GM13976 (cell line): ENCODE measurements at regions not wholly inside any gene's neighbourhood (a gene's known extent, or its start where the extent isn't known, plus 50 kb on each side); places are given as distances from the start of the nearest gene placed in this dataset.
"Not testable (repeated sequence)": the region's sequence is repeated elsewhere in the genome, so short reads cannot be mapped to it uniquely, and the experiment has no call there.

ENCODE experiments used
- DNase-seq: peaks from one replicate; pipeline ENCODE4 v3.0.0; 2012; ENCODE audit warnings: low spot score
- CTCF ChIP-seq: IDR thresholded peaks from 2 replicates; pipeline ENCODE4 v1.5.1; 2012; ENCODE audit warnings: borderline replicate concordance, mild to moderate bottlenecking; ENCODE audit not compliant: insufficient read depth; ENCODE audit errors: extremely low read depth, missing control alignments, control extremely low read depth
- in situ Hi-C: fragments of 300-500 bp; cut with MboI; formaldehyde crosslinking; loops from one replicate; pipeline ENCODE4 v1.12.0; 2022; ENCODE audit warnings: low sequenced_read_pairs, mixed read lengths, inconsistent platforms; ENCODE audit not compliant: unreplicated experiment

DNA sequence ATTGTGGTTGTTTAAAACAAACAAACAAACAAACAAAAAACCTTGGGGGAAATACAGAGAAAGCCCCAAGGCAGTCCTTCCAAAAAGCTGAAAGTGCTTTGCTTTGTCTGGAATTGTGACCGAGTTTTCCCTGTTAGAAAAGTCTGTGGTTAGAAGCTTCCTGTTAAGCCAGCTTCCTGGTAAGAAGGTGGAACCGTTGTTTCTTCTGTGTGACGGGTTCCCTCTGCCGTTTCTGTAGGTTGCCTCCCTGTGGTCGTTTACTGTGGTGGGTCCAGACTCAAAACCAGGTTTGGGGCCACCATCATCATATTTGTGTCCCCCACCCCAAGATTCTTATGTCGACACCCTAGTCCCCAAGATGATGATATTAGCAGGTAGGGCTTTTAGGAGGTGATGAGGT, 371.4 kb upstream of the AMELY start:
- TF ChIP-seq CTCF, result no peak
- in situ Hi-C loops, result no loop called here
- DNase-seq, result no peak

DNA sequence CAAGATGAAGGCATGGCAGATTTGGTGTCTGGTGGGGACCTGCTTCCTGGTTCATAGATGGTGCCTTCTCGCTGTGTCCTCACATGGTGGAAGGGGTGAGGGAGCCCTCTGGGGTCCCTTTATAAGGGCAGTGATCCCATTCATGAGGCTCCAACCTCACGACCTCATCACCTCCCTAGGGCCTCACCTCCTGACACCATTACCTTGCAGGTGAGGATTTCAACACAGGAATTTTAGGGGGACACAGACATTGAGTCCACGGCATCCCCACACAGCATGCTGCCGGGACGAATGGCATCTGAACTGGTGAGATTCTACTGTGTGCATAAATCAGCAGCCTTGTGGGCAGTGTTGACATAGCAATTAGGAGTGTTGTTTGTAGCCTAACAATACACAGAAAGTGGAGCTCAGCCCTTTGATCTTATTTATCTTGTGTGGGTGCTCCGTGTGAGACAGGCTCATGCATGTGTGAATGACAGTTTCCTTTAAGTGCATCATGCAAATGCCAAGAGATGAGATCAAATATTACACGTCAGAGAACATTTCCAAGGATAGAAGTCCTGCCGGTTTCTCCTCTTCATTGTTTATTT, 368.7 kb upstream of the AMELY start:
- DNase-seq, in situ Hi-C loops: not testable (repeated sequence)

- no peak for TF ChIP-seq CTCF
- in situ Hi-C loops, result no loop called here
- no peak for DNase-seq
Measured at GRCh38 chrY:7275751-7276150, 364.2 kb upstream of the AMELY start.

DNA sequence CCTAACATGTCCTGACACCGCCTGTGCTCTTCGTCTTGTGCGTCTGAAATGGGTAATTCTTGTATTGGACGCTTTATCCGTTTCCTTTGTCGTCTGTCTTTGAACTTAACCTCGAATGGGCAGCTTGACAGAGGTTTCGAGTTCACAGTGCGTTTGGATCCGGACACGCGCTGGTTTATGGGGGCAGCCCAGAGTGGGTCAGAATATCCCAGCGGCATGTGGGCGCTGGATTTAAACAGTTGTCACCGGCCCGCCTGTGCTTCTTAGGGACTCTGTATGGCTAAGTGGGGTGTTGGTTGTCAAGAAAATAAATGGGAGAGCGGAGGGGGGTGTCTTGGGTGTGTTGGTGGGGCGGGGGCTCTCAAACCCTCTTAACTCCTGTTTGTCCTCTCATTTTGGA, 363.5 kb upstream of the AMELY start:
- in situ Hi-C loops, result no loop called here
- TF ChIP-seq CTCF, result no peak
- DNase-seq, result no peak

DNA sequence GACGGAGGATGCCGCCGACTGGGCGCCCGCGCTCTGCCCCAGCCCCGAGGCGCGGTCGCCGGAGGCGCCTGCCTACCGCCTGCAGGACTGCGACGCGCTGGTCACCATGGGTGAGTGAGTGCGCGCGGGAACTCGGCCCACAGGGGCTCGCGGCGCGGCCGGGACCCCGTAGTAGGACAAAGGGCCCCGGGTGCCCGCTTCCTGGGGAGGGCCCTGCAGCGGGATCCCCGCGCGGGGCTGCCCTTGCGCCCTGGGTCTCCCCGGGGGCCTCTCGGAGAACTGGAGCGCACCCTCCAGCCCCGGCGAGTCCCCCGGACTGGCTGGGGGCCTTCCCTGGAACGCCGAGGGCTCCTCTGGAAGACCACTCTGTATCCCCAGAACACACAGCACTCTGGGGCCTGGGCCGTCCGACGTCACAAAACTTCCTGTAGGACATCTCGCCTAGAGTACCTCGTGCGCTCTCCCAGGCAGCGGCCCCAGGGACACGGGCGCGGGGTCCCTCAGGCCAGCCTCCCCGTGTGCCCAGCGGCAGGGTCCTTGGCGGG, 362.9 kb upstream of the AMELY start:
- in situ Hi-C loops, result no loop called here
- peak; percentile 10 for DNase-seq

GRCh38 chrY:7273587-7274203, 362.1 kb upstream of the AMELY start:
- in situ Hi-C loops, result no loop called here
- peak; percentile 75 for DNase-seq
- TF ChIP-seq CTCF, result no peak

More for the DNA sequence above, 362.9 kb upstream of the AMELY start:
- no peak for TF ChIP-seq CTCF

GRCh38 chrY:7272556-7273195, 361.1 kb upstream of the AMELY start:
- in situ Hi-C loops, result no loop called here
- TF ChIP-seq CTCF, result no peak
- DNase-seq, result peak; percentile 22
